ENCODE measurements at regions not wholly inside any gene's neighbourhood (a gene's known extent, or its start where the extent isn't known, plus 50 kb on each side); places are given as distances from the start of the nearest gene placed in this dataset.

GRCh38 chr17:12530161-12530560 is 135.5 kb upstream of the MYOCD start:
- DNase-seq (ENCODE audit: low spot score): no peak

DNA sequence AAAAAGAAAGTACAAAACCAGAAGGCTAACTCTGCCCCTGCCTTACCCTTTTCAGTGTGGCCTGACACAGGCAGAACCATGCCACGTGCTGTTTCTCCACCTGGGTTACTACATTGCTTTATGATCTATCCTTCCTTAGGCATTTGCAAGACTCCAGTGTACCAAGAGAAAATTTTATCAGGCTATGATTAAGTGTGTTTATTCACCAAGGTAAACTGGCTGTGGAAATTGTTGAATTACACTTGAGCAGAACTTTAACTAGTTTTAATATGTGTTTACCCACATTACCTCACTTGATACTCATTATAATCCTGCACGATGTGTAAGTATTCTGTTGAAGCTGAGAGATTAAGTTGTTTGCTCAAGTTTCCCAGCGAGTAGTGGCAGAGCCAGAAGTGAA is 129.7 kb upstream of the MYOCD start:
- DNase-seq (ENCODE audit: low spot score): no peak

- no peak for DNase-seq (ENCODE audit: low spot score)
Observed at GRCh38 chr17:12536472-12536871, 129.2 kb upstream of the MYOCD start.

DNA sequence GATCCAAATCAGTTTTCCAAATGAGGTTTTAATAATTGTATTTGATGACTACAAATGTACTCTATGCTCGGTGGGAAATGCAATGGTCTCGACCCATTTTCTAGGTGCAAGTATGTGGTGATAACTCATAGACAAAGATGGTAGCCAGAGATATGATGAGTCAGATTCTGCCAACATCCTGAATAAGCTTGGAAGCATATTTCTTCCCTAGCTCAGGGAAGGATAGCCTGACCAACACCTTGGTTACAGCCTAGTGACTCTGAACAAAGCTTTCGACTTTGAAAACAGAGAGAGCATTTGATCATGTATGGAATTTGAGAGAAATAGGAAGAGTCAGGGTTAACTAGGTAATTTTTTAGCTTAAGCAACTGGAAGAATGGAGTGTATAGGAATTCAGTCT is 128.3 kb upstream of the MYOCD start:
- DNase-seq (ENCODE audit: low spot score): no peak

DNA sequence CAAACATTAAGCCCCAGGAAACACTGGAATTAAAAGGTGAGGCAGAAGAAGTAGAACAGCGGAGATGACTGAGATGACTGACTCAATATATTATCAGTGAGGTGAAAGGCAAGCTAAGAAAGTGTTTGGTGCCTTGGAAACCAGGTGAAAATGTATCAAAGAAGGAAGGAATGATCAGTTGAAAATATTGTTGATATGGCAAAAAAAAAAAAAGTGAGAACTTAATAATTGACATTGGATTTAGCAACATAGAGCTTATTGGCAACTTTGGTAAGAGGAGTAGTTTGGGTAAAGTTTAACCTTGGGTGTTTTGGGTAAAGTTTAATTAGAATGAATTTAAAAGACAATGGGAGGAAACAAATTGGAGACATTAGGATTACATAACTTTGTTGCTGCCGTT is 127.7 kb upstream of the MYOCD start:
- DNase-seq (ENCODE audit: low spot score): no peak

DNA sequence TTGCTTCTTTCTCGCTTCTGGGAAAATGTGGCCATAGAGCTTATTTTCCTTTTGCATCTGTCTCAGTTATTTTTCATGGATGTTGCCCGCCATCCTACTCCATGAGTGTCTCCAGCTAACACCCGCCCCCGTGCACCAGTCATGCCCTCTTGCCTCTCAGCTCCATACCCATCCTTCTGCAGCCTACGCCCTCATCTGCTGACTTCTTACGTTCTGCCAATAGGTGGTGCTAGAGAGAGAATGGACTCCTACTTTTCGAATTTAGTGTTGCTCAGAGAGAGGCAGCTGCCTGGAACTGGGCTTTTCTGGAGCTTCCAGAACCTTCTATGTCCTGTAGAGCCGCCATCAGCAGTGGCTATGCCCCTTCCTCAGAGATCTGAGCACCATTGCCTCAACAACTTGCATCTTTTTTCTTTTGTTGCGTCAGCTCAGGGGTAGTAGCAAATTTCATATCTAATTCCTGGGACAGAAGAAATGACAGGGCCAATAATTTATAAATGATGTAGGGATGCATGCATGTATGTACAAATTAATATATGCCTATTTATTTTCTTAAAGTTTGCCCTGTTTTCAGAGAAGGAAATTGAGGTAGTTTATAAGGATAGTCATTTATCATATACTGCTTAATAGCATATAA is 119.7 kb upstream of the MYOCD start:
- peak; percentile 13 for DNase-seq (ENCODE audit: low spot score)

- no peak for DNase-seq (ENCODE audit: low spot score)
Observed at GRCh38 chr17:12546983-12547382, 118.7 kb upstream of the MYOCD start.

DNA sequence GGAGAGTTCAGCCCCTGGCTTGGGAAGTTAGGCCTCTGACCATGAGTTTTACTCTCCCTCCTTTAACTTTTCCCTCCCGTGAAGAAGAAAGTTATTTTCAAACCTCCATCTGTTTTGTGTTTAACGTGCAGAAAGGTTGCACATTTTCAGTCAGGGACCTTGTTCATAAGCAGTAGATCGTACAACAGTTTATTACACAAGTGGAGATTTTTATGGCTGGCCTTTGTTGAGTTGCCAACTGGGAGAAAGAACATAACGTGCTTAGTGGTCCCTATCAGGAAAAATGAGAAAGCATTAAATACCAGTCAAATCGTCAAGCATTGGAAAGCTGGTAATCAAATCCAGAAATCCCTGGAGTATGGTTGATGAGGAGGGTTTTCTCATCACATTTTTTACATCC is 117.9 kb upstream of the MYOCD start:
- DNase-seq (ENCODE audit: low spot score): no peak

DNA sequence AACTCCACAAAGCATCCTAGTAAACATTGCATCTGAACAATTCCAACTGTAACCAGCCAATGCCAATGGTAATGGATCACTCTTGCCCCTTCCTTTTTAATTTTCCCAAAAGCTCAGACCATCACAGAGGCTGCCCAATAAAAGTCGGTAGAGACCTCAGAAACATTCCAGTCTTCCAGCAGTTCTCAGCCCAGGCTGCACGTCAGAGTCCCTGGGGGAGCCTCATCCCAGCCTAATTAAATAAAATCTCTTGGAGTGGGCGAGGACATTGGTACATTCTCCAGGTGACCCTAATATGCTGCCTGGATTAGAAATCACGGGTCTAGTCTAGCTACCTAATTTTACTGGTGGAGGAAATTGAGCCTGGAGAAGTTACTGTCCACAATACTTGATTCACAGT is 117.1 kb upstream of the MYOCD start:
- DNase-seq (ENCODE audit: low spot score): no peak

GRCh38 chr17:12549499-12550041 is 116.1 kb upstream of the MYOCD start:
- no peak for DNase-seq (ENCODE audit: low spot score)

GRCh38 chr17:12553625-12554024 is 112.1 kb upstream of the MYOCD start:
- DNase-seq (ENCODE audit: low spot score): no peak

DNA sequence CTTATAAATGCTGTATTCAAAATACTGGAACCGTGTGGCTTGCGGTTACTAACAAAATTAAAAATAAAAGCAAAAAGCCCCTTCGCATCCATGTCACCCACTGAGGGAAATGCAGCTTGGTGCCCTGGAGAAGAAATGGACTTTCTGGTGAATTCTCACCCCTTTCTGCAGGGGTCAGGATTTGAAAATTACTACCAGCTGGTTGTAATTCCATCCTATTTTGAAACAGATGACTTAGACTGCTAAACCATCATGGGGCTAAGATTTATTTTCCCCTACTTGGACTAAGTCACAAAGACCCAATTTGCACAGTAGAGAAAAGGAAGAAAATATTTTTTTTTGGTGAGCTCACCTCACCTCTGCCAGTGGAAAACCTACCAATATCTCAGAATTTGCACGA is 111.4 kb upstream of the MYOCD start:
- no peak for DNase-seq (ENCODE audit: low spot score)

DNA sequence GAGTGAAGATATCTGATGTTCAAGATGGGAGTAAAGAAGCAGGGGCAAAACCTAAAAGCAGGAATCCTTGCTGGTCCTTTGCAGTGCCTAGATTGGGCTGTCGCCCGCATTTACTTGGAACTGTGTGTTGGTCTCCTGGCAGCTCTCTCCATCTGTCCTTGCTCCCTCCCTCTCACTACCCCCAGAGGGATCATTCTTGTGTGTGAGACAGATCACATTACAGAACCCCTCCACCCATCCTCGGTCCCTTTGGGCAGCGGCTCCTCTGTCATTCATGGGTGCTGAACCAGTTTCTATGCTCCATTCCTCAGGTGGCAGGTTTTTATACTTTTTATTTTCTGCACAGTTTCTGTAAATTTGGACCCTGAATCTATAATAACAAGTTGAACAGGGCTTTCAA is 99.4 kb upstream of the MYOCD start:
- DNase-seq (ENCODE audit: low spot score): no peak

DNA sequence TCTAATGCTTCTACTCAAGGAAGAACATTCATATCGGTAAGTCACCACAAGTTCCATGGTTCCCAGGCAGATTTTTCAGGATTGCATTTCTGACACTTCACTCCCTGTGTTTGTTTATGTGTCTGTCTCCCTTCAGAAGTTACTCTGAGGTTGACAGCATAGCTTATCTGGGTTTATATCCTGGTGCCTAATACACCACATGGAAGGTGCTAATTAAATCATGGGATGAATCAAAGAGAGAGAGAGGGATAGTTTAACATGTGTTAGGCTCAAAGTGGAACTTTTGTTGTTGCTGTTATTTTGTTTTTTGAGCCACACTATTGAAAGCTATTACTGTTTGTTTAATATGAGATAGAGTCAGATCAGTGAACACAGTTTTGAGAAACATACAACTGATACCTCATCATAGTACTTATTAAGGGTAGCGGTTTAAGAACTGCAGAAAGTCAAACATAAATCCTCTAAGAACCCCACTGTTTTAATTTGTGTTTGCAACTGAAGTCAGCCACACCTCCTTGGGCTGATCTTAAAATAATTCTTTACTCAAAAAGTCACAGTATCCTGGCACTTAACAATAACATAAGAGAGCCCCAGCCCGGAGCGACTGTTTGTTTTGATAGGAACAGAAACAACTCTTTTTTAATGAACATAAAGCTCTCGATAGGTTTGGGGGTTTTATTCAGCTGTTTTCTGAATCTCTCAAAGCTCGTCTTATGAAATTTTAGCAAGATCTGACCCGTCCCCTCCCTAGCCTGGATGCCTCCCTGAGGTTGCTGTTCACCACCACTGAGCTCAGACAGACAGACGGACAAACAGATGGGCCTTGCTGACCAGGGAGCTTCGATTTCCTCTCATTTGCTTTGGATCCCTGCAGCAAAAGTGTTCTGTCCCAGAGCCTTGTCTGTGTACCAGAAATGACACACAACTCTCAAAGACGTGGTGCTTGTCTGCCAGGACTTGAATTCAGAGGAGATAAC is 98.3 kb upstream of the MYOCD start:
- DNase-seq (ENCODE audit: low spot score): no peak

- no peak for DNase-seq (ENCODE audit: low spot score)
Observed at GRCh38 chr17:12568358-12569251, 97.1 kb upstream of the MYOCD start.

DNA sequence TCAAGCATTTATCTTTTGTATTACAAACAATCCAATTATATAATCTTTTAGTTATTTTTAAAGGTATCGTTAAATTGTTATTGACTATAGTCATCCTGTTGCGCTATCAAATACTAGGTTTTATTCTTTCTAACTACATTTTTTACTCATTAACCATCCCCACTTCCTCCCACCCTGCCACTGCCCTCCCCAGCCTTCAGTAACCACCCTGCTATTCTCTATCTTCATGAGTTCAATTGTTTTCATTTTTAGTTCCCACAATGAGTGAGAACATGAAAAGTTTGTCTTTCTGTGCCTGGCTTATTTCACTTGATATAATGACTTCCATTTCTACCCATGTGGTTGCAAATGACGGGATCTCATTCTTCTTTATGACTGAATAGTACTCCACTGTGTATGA is 94.1 kb upstream of the MYOCD start:
- DNase-seq (ENCODE audit: low spot score): no peak

GRCh38 chr17:12574525-12574924 is 91.2 kb upstream of the MYOCD start:
- no peak for DNase-seq (ENCODE audit: low spot score)

DNA sequence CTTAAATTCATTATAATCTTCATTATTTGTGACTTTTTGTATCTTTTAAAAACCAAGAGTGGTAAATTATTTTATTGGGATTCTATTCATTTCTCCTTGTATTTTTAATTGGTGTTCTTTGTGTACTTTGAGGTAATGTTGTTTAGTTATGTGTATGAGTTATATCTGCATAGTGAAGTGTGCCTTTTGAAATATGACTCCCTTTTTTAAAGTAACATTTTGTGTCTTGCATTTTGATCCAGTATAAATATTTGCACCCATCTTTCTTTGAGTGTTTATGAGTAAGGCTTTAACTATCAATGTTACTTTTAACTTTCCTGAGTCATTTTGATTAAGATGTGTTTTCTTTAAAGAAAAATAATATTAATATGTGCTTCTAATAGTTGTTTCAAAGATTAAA is 90.0 kb upstream of the MYOCD start:
- DNase-seq (ENCODE audit: low spot score): no peak

DNA sequence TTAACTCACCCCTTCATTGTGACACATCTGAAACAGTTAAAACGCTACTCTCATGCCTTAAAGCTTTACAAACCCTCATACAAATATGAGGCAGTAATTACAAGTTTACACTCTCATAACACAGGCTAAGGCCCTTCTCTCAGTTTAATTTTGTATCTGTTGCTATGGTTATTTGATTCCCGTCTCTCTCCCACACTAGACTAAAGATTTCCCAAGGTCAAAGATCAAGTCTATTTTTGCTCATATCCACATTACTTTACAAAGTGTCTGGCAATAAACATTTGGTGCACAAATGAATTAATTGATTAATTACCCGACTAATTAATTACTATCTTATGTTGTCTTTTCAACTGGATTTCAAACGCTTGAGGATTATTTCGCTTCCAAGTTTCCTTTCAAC is 86.4 kb upstream of the MYOCD start:
- no peak for DNase-seq (ENCODE audit: low spot score)

GRCh38 chr17:12580640-12581039 is 85.0 kb upstream of the MYOCD start:
- DNase-seq (ENCODE audit: low spot score): no peak

- no peak for DNase-seq (ENCODE audit: low spot score)
Observed at GRCh38 chr17:12584727-12585126, 81.0 kb upstream of the MYOCD start.

GRCh38 chr17:12588531-12588930 is 77.2 kb upstream of the MYOCD start:
- no peak for DNase-seq (ENCODE audit: low spot score)
